Activated CD4-positive, alpha-beta T cell treated with anti-CD3 and anti-CD28 coated beads, Interleukin-2, amount 50 U/mL, for 48 hours (primary cell): ENCODE measurements at regions not wholly inside any gene's neighbourhood (a gene's known extent, or its start where the extent isn't known, plus 50 kb on each side); places are given as distances from the start of the nearest gene placed in this dataset.
"Not testable (repeated sequence)": the region's sequence is repeated elsewhere in the genome, so short reads cannot be mapped to it uniquely, and the experiment has no call there.

Experiments
- DNase-seq, 2 experiments: peaks; one replicate each; pipeline ENCODE4 v3.0.0-alpha.2; 2020

DNA sequence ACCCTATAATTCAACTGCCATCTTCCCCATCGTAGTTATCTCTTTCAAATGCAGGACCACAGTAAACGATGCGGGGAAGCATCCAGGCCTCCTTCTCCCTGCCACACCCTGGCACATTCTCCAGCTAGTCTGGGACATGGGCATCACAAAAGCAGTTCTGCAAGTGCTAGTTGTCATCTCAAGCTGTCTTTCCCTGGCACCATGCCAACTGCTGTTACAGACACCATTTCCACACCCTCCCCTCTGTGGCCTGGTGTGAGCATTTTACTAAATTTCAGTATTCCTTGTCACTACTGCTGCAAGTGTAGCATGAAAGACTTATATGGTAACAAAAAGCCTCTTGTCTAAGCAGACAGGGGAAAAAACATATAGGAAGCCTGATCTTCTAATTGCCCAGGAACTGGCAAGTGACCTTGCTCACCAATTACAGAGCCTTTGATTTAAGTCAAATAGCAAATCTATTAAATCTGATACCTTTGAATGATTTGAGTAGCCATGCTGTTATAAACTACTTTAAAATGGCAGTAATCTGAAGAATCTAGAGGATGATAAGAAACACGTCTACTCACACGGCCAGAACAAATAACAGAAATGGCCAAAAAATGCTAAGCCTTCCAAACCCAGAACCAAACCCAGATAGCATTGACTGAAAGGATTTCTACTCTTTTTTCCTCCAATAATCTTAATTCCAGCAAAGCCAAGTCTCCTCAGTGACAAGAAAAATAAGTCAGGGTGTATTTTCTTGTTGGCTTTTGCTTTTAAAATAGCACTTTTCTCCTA, 179.0 kb downstream of the NUFIP1 start:
- no peak for DNase-seq

GRCh38 chr13:44809190-44809589, 180.1 kb downstream of the NUFIP1 start:
- DNase-seq, result no peak

- no peak for DNase-seq
Observed at GRCh38 chr13:44808185-44808584, 181.1 kb downstream of the NUFIP1 start.

- no peak for DNase-seq
Observed at GRCh38 chr13:44807449-44808034, 181.7 kb downstream of the NUFIP1 start.

- no peak for DNase-seq
Observed at GRCh38 chr13:44806826-44807225, 182.4 kb downstream of the NUFIP1 start.

DNA sequence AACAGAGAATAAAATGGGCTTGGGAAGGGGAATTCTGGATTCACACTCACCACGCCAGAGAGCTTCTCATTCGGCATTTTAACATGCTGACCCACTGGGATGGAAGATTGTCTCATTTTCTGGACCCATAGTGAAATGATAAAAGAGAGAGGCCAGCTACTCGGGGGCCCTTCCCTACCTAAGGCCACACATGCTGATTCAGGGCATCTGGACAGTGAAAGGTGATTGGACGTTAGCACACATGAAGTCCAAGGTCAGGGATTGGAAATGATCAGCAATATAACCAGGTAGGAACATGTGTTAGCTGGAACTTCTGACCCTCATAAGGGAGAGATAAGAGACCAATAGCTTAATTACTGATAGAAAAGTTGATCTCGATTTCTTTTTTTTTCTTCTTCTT, 183.7 kb downstream of the NUFIP1 start:
- no peak for DNase-seq

DNA sequence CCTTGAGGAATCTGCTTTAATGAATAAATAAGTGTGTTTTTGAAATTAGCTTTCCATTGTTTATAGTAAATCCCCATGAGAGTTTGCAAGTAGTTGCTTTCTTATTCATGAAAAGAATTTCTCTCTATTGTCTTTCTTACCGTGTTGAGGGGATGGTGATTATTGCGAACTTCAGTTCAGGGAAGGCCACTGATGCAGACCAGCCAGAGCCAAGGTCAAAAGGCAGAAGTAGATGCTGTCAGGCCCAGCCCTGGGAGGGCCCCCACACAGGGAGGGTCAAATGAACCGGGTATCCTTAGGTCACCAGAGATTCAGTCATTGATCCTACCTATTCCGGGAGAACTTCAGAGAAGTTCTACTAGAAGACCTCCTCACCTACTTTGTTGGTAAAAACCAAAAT, 185.9 kb downstream of the NUFIP1 start:
- DNase-seq, result no peak

- DNase-seq, result no peak
Observed at GRCh38 chr13:44802491-44802890, 186.8 kb downstream of the NUFIP1 start.

DNA sequence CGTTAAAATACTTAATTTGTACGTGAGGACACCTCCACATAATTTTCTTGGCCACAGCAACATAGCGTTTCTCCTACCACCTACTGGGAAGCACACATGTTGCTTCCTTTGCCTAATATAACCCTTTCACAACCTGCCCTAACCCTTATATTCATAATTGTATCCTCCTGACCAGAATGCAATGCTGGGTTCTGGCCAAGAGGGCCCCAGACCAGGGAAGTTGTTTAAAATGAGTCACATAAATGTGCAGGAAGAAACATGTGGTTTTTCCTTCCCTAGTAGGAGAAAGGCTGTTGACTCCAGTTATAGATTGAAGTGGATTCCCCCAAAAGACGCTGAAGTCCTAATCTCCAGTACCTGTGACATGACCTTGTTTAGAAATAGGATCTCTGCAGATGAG, 187.3 kb downstream of the NUFIP1 start:
- DNase-seq, result no peak

GRCh38 chr13:44800626-44801025, 188.6 kb downstream of the NUFIP1 start:
- DNase-seq, result no peak

- DNase-seq, result no peak
Observed at GRCh38 chr13:44797685-44798084, 191.6 kb downstream of the NUFIP1 start.

DNA sequence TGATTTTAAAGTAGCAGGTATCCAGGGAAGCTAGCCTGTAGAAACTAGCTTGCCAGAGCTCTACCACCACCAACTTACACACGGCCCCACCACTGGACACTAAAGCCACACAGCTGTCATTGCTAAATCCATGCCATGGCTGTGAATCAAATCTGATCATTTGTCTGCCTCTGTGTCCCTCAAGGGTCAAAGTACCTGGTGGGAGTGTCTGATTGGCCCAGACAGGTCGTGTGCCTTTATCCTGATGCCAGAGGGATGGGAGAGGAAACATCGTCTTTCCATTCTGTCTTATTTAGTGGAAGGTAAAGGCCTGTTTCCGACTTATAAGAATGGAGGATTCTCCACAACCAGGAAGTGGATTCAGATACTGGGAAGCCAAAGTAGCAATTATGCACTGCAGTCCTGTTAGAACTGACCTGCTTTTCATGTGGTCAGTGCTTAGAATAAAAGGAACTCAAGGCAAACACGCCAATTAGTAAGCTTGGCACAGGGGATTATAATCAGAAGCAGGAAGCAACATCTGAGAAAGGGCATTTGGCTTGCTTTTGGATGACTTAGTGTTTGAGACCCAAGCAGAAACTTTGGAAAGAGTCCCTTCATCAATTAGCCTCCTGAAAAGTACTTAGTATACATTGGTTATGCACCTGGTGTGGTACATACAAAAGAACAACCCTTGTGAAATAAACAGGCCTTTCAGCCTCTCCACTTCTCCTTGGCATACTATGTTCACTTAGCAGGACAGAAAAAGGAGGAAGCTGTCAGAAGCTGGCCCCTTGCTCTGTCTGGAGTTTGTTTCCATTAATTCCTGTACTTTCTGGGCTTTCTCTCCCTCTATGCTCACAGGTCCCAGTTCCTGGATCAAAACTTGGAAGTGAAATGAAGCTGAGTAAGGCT, 192.4 kb downstream of the NUFIP1 start:
- no peak for DNase-seq

- not testable (repeated sequence) for DNase-seq
Observed at GRCh38 chr13:44796039-44796438, 193.2 kb downstream of the NUFIP1 start.

GRCh38 chr13:44795176-44795575, 194.1 kb downstream of the NUFIP1 start:
- no peak for DNase-seq

DNA sequence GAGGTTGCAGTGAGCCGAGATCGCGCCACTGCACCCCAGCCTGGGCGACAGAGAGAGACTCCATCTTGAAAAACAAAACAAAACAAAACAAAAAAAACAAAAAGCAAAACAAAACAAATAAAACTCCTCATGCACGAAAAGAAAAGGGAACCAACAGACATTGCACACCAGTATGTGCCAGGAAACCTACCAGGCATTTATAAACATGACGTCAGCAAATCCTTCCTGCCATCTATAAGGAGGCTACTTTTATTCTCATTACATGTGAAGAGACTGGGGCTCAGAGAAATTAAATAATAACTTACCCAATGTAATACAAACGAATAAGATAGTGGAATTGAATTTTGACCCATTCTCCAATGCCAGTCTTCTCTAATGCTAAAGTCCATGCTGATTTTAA, 197.2 kb downstream of the NUFIP1 start:
- no peak for DNase-seq

DNA sequence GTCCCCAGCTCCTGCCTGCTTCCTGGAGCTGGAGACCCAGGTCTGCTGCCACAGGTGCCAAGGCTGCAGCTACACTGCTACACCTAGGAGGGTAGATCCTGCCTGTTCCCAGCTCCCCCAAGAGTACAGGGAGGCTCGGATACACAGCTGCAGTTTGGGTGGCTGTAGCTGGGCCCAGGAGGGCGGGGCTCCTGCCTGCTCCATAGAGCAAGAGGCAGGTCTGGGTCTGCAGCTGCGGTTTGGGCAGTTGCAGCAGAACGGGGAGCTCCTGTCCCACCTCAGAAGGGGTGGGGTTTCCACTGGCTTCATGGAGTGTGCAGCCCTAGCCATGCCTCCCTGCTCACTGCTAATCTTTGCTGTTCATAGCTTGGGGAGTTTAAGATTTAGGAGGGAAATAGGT, 199.0 kb downstream of the NUFIP1 start:
- no peak for DNase-seq

DNA sequence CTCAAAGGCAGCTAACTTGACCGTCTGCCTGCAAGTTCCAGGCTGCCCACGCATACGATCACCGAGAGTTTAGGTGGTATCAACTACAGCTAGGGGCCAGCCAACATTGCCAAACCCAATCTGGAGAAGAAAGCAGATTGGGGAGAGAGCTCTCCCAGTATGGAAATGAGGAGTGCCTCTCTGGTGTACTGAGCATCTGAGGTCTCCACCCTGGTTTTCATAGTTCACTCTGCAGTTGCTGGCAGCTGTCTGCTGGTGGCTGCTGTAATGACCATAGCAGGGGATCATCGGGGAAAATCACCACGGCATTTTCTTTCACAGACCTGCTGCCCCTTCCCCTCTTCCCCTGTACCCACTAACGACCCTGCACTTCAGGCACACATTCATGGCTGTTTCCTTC, 201.7 kb downstream of the NUFIP1 start:
- DNase-seq, result no peak

DNA sequence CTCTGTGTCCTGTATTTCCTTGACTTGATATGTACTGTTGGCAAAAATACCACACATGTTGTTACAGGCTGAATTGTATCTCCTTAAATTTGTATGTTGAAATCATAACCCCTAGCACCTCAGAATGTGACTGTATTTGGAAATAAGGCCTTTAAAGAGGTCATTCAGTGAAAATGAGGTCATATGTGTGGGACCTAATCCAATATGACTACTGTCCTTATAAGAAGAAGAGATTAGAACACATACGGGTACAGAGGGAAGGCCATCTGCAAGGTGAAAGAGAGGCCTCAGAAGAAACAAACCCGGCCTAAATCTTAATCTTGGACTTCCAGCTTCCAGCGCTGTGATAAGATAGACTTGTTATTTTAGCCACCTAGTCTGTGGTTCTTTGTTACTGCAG, 202.5 kb downstream of the NUFIP1 start:
- DNase-seq, result no peak

DNA sequence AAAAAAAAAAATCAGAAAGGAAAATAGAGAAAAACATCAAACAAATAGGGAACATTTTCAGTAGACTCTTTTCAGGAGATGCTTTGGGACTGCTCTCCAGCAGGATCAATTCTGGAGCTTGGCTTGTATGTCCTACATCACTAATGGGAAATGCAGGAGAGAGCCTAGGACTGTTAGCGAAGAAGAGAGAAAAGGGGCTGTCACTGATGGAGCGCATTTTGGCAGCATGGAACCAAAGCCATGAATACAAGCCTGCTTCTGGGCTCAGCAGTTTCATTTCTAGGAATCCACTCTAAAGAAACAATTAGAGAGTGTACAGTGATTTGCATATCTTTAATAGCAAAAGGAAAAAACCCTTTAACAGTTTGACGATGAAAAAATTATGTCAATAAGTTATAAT, 203.9 kb downstream of the NUFIP1 start:
- no peak for DNase-seq

GRCh38 chr13:44784708-44785080, 204.6 kb downstream of the NUFIP1 start:
- DNase-seq, result no peak

- no peak for DNase-seq
Observed at GRCh38 chr13:44783994-44784707, 205.1 kb downstream of the NUFIP1 start.

- no peak for DNase-seq
Observed at GRCh38 chr13:44780591-44781280, 204.6 kb upstream of the TSC22D1 start.
